HG02973 (cell line): ENCODE measurements at regions not wholly inside any gene's neighbourhood (a gene's known extent, or its start where the extent isn't known, plus 50 kb on each side); places are given as distances from the start of the nearest gene placed in this dataset.

Experiments
- ATAC-seq: cut with Tn5 transposase; IDR thresholded peaks from one replicate; pipeline ENCODE4 v1.9.1; 2021; ENCODE audit warnings: moderate library complexity; ENCODE audit not compliant: unreplicated experiment

- no peak for ATAC-seq
These were observed 139.3 kb downstream of the IRF8 start for GRCh38 chr16:86037999-86038925.

DNA sequence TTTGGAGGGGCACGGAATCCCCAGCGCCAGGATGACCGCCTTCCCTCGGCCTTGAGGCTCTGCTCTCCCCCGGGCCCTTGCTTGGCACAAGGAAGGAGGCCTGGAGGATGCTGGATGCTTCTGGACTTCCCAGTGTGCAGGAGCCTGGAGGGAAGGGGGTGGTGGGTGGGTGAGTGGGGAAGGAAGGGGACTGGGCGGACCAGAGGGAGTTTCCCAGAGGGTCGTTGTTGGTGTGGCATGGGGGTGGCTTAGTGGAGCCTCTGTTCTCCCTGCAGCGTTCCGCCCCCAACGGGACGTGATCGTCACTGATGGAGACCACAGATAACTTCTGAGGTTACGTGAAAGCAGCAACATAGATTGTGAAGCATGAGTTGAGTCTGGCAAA, 140.0 kb downstream of the IRF8 start:
- no peak for ATAC-seq

DNA sequence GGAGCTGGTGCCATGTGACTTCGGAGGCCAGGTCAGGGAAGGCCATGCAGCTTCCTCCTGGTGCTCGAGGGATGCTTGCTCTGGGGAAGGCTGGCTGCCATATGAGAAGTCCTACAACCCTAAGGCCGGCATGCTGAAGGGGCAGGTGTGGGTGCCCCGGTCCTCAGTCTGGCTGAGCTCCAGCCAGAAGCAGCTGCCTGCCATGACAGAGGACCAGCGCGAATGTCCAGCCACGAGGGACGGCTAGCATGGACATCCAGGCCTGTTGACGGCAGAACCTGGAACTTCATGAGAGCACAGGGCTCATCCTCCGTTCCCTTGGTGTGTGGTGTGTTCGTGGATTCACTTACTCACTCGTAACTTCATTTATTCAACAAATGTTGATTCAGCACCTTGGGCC, 140.6 kb downstream of the IRF8 start:
- no peak for ATAC-seq

GRCh38 chr16:86040496-86040895, 141.5 kb downstream of the IRF8 start:
- ATAC-seq = no peak

- ATAC-seq = no peak
These were observed 142.3 kb downstream of the IRF8 start for GRCh38 chr16:86041215-86041614.

GRCh38 chr16:86041807-86042206, 142.8 kb downstream of the IRF8 start:
- no peak for ATAC-seq

DNA sequence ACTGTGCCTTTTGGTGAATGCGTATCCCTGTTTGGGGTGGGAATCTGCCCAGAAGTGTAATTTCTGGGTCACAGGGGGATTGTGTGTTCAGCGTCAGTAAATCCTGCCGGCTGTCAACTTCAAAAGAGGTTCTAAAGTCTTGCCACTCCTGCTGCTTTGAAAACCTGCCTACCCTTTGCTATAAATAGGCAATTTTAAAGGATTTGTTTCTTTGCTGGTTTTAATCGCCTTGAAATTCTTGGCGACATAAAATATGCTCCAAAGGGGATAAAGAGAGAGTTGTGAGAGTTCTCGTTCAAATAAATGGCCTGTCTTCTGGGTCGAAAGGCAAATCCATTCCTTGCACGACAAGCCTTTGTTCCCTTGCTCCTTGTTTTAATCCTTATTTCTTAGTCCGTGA, 143.4 kb downstream of the IRF8 start:
- ATAC-seq = no peak

DNA sequence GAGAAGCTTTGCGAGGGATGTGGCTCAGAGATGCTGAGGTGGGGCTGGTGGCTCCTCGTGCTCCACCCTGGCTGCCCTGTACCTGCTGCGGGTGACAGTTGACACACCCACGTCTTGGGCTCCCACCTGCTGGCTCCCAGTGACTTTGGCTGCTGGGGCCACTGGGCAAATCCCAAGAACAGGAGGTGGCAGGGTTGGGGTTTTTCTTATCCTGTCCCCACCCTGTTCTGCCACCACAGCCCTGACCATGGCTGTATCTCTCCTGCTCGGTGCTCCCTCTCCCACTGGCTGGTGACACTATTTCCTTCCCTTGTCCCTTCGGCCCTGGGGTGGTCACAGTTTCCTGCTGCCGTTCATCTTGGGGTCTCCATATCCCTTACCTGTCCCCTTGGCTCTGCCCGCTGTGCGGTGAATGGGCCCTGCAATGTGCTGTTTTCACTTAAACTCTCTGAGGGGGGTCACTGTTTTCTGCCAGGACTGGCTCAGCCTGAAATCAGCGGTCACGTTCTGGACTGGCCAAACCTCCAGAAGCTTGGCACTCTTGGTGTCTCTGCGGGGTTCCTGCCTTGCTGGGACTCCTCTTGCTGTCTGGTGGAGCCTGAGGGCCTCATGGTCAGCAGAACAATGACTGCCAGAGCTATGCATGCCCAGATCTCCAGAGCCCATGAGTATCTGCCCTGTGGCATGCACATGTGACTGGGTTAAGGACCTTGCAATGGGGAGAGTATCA, 144.2 kb downstream of the IRF8 start:
- ATAC-seq = no peak

- ATAC-seq = no peak
These were observed 145.3 kb downstream of the IRF8 start for GRCh38 chr16:86044241-86044671.

DNA sequence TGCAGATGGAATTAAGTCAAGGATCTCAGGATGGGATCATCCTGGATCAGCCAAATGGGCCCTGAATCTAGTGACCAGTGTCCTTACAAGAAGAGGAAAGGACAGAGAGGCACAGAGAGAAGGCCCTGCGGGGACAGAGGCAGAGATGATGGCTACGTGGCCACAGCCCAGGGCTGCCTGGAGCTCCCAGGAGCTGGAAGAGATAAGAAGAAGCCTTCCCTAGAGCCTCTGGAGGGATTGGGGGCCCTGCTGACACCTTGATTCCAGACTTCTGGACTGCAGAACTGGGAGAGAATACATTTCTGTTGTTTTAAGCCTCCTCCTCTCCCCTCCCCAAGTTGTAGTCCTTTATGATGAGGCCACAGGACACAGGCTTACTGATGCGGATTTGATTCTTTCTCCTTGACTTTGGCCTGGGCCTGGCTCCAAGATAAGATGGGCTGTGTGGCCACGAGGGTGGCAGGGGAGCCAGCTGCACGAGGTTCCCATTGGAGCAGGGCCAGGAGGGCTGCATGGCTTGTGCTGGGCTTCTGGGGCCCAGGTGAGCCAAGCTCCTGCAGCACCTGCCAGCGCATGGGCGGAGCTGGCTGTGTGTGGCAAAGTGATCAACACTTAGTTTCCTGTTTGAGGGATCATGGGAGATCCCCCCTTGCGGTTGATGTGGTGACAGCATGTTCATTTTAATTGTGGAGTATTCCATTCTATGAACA, 146.1 kb downstream of the IRF8 start:
- no peak for ATAC-seq

GRCh38 chr16:86045591-86045971, 146.6 kb downstream of the IRF8 start:
- ATAC-seq = no peak

DNA sequence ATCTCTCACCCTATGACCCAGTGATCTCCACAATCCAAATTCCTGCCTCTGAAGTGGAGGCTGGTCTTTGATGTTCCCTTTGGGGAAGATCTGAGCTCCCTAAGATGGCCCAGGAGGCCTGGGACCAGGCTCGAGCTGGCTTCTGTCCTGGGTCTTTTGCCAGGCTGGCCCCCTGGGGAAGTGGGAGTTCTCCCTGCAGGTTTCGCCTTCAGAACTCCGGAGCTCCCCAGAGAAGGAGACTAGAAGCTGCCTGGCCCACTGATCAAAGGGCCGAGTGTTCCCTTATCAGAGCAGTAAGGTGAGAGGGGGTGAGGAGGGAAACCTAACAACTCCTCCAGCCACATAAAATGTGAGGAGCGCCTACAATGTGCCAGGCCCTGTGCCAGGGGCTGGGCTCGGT, 147.1 kb downstream of the IRF8 start:
- ATAC-seq = no peak

DNA sequence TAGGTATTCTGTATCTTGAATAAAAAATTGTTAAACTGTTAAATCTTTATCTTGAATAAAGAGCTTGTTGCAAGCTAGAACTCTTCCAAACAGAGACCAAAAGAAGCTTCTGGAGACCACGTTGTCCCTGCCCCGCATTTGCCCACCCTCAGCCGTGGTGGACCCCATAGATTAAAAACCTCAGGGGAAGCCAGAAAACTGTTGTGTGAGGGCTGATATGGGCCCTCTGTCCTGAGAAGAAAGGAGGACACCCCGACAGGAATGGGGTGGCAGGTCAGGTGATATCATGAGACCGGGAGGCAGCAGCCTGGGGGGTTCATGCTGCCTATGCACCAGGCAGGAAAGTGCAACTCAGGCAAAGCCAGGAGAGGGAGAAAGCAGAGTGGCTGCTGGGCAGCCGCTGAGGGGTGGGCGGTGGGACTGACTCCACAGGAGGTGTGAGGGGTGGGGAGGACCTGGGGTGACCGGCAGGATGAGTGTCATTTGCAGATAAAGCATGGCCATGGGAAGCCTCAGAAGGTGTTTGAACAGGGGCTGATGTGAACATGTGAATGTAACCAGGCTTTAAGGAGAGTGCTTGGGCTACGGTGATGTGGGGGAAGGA, 147.8 kb downstream of the IRF8 start:
- no peak for ATAC-seq

DNA sequence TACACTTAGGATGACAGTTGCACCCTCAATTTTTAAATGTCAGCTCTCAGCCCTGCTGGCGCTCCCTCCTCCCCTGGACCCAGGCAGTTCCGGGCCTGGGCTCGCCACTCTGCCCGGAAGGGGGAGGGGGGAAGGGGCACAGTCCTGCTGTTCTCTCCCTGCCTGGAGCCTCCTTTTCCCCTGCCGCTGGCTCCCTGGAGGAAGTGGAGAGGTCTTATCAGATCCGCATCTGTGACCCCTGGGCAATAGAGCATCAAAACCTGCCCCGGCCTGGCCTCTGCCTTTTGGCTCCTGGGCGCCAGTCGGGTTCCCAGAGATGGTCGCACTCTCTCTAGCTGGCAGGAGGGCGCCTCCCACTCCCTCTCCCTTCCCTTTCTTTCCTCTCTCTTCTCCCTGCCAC, 149.3 kb downstream of the IRF8 start:
- ATAC-seq = no peak

DNA sequence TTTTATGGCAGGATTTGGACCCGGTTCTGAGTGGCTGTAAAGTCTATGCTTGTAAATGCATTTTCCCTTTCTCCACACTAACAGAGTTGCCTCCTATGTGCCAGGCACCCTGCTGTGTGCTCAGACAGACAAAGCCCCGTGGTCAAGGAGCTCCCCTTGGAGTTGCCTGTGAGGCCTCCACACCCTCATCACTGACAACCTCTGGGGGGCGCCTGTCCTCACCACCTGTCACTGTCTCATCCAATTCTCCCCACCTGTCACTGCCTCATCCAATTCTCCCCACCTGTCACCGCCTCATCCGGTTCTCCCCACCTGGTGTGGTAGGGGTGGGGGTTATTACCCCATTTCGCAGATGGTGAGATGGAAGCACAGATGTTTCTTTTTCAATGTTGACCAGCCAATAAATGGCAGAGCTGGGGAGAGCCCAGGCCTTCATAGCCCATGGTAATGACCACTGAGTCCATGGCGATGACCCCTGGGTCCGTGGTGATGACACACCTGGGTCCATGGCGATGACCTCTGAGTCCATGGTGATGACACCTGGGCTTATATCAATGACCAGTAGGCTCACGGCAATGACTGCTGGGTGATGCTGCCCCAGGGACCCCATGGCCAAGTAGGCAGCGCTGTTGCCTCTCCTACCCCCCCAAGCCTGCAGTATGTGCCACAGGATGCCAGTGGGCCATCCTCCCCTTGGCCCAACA, 150.1 kb downstream of the IRF8 start:
- no peak for ATAC-seq

DNA sequence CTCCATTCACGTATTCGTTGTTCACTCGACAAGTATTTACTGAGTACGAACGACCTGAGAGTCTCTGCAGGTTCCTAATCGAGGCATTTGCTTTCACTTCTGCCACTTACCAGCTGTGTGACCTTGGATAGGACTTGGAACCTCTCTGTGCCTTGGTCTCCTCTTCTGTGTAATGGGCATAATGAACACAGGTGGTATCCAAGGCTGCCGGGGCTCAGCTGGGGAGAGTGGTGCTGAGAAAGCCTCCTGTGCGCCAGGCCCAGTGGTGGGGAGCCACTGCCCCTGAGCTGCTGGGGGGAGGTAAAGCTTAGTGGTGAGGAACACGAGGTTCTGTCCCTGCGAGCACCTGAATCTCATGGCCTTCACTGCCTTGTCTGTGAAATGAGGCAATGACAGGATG, 150.7 kb downstream of the IRF8 start:
- no peak for ATAC-seq

DNA sequence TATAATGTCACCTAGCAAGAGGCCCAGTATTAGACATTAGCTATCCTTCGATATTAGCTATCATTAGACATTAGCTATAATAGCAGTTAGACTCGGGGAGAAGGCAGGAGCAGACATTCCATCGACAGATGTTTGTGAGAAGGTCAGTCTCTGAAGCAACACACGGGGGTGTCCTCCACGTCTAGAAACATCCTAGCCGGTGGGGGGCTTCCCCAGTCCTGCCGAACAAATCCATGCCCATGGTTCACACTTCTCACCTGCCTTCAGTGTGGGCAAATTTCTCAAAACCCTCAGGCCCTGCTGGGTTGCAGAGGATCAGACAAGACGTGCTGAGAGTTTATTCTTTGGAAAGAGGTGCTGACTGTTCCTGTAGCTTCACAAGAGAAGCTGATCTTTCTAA, 151.1 kb downstream of the IRF8 start:
- ATAC-seq = no peak

GRCh38 chr16:86050591-86051367, 151.8 kb downstream of the IRF8 start:
- no peak for ATAC-seq

DNA sequence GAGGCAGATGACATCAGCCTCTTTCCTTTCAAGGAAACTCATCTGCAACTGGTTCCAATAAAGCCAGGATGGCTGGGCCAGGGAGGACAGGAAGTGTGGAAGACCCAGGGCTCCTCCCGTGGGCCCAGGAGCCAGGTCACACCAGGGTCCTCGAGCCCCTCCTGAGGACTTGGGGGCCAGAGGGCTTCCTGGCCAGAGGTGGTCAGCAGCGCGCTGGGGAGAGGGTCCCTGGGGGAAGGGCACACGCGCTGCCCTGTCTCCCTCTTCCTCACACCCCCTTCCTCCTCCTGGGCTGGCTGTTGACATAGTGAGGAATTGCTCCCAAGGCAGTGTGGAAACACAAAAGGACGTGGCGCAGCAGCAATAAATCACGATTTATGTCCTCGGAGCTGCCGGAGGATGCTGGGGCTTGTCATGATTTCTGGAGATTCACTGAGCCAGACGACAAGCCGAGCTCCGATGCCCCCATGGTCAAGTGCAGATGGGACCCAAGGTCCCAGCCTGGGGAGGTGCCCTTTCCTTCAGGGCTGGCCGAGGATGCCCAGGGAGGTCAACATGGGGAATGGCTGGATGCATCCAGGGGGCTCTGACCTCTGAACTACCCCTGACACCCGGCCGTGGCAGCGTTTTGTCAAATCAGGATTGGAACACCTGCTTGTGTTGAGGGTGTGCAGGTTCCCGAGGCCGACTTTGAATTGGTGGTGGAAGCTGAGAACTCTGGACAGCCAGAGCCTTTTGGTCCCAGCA, 152.6 kb downstream of the IRF8 start:
- no peak for ATAC-seq
